OCI-LY3 (cell line): ENCODE measurements at regions not wholly inside any gene's neighbourhood (a gene's known extent, or its start where the extent isn't known, plus 50 kb on each side); places are given as distances from the start of the nearest gene placed in this dataset.

Source experiments
- H2AFZ ChIP-seq: fragments of 200-600, 300-600 bp; shearing (Covaris generic); 2 replicates; pipeline ENCODE4 v1.6.0; 2014; ENCODE audit warnings: antibody characterized with exemption, low read depth, low read length
- H3K27ac ChIP-seq: fragments of 200-600, 300-600 bp; sonication (generic); 2 replicates; pipeline ENCODE4 v1.5.1; 2014; ENCODE audit warnings: mild to moderate bottlenecking, low read length, moderate library complexity, mixed read lengths
- H3K27me3 ChIP-seq: fragments of 200-600, 300-600 bp; sonication (generic); 2 replicates; pipeline ENCODE4 v1.6.1; 2014; ENCODE audit warnings: low read depth, low read length, mixed read lengths
- H3K36me3 ChIP-seq: fragments of 200-600, 300-600 bp; sonication (generic); replicated peaks from 2 replicates; pipeline ENCODE3; 2014; ENCODE audit warnings: low read depth, low read length, mixed read lengths
- H3K4me1 ChIP-seq: fragments of 300-600, 200-600 bp; sonication (generic); 2 replicates; pipeline ENCODE4 v1.6.1; 2014; ENCODE audit warnings: low read length, mixed read lengths
- H3K4me2 ChIP-seq: fragments of 200-600, 300-600 bp; sonication (generic); 2 replicates; pipeline ENCODE4 v1.6.1; 2014; ENCODE audit warnings: low read length, mixed read lengths
- H3K4me3 ChIP-seq: fragments of 300-600, 200-600 bp; sonication (generic); 2 replicates; pipeline ENCODE4 v1.5.1; 2014; ENCODE audit warnings: antibody characterized with exemption, mild to moderate bottlenecking, low read length, moderate library complexity
- H3K79me2 ChIP-seq: fragments of 300-600, 200-600 bp; shearing (Covaris generic); 2 replicates; pipeline ENCODE4 v1.6.1; 2014; ENCODE audit warnings: mild to moderate bottlenecking, low read length, mixed read lengths
- H3K9ac ChIP-seq: fragments of 300-600, 200-600 bp; shearing (Covaris generic); 2 replicates; pipeline ENCODE4 v1.6.0; 2014; ENCODE audit warnings: mild to moderate bottlenecking, low read length, moderate library complexity
- H3K9me3 ChIP-seq: fragments of 200-600, 300-600 bp; shearing (Covaris generic); 2 replicates; pipeline ENCODE4 v1.6.1; 2014; ENCODE audit warnings: low read length, mixed read lengths; ENCODE audit not compliant: insufficient read depth
- H4K20me1 ChIP-seq: fragments of 200-600, 300-600 bp; sonication (generic); 2 replicates; pipeline ENCODE4 v1.6.1; 2016; ENCODE audit warnings: low read length, mixed read lengths; ENCODE audit not compliant: insufficient read depth
- CTCF ChIP-seq: fragments of 200-600, 300-600 bp; sonication (generic); IDR thresholded peaks from 2 replicates; pipeline ENCODE4 v1.5.1; 2014; ENCODE audit warnings: antibody characterized with exemption, low read length, low read depth
- EZH2phosphoT487 ChIP-seq: fragments of 200-600 bp; shearing (Covaris generic); IDR thresholded peaks from 2 replicates; pipeline ENCODE4 v1.6.1; 2018; ENCODE audit warnings: antibody characterized with exemption, mixed run types, low read depth

GRCh38 chr11:106344394-106344793 is 266.9 kb downstream of the AASDHPPT start:
- no peaks in the 10 kb centered on the region for H3K4me1 ChIP-seq
- no peak overlapping the region for H3K4me2 ChIP-seq
- no peak overlapping the region for H3K9ac ChIP-seq
- H3K4me3 ChIP-seq = no peak overlapping the region
- no peak overlapping the region for H2AFZ ChIP-seq
- no peaks in the 10 kb centered on the region for H3K9me3 ChIP-seq
- TF ChIP-seq CTCF (no peak), EZH2phosphoT487 (no peak)
- no peaks in the 10 kb centered on the region for H3K79me2 ChIP-seq
- H4K20me1 ChIP-seq = no peaks in the 10 kb centered on the region
- no peak overlapping the region for H3K27ac ChIP-seq
- H3K36me3 ChIP-seq = no peaks in the 10 kb centered on the region
- no peaks in the 10 kb centered on the region for H3K27me3 ChIP-seq

GRCh38 chr11:106344966-106345365 is 267.5 kb downstream of the AASDHPPT start:
- Histone ChIP-seq H3K9me3 (no peaks in the 10 kb centered on the region), H3K27ac (no peak overlapping the region), H3K4me3 (no peak overlapping the region), H3K9ac (no peak overlapping the region), H3K27me3 (no peaks in the 10 kb centered on the region), H2AFZ (no peak overlapping the region), H3K79me2 (no peaks in the 10 kb centered on the region), H3K4me1 (no peaks in the 10 kb centered on the region), H4K20me1 (no peaks in the 10 kb centered on the region), H3K4me2 (no peak overlapping the region), H3K36me3 (no peaks in the 10 kb centered on the region)
- TF ChIP-seq EZH2phosphoT487 = no peak
- no peak for TF ChIP-seq CTCF

GRCh38 chr11:106353031-106353430 is 275.6 kb downstream of the AASDHPPT start:
- no peaks in the 10 kb centered on the region for H3K36me3 ChIP-seq
- H3K27ac ChIP-seq = no peak overlapping the region
- no peaks in the 10 kb centered on the region for H3K79me2 ChIP-seq
- no peak overlapping the region for H3K4me3 ChIP-seq
- H3K4me2 ChIP-seq = no peak overlapping the region
- no peaks in the 10 kb centered on the region for H3K4me1 ChIP-seq
- no peaks in the 10 kb centered on the region for H3K27me3 ChIP-seq
- no peak overlapping the region for H2AFZ ChIP-seq
- TF ChIP-seq CTCF (no peak), EZH2phosphoT487 (no peak)
- H4K20me1 ChIP-seq = no peaks in the 10 kb centered on the region
- no peaks in the 10 kb centered on the region for H3K9me3 ChIP-seq
- H3K9ac ChIP-seq = no peak overlapping the region

- no peaks in the 10 kb centered on the region for H3K4me1 ChIP-seq
- H3K9ac ChIP-seq = no peak overlapping the region
- no peak overlapping the region for H3K27ac ChIP-seq
- H3K4me2 ChIP-seq = no peak overlapping the region
- no peaks in the 10 kb centered on the region for H3K27me3 ChIP-seq
- no peaks in the 10 kb centered on the region for H3K36me3 ChIP-seq
- no peaks in the 10 kb centered on the region for H4K20me1 ChIP-seq
- H3K79me2 ChIP-seq = no peaks in the 10 kb centered on the region
- H3K9me3 ChIP-seq = no peaks in the 10 kb centered on the region
- TF ChIP-seq EZH2phosphoT487 = no peak
- TF ChIP-seq CTCF = no peak
- no peak overlapping the region for H3K4me3 ChIP-seq
- no peak overlapping the region for H2AFZ ChIP-seq
These were observed 291.8 kb downstream of the AASDHPPT start for GRCh38 chr11:106369224-106369623.
